GM23338 (cell line): ENCODE measurements at regions not wholly inside any gene's neighbourhood (a gene's known extent, or its start where the extent isn't known, plus 50 kb on each side); places are given as distances from the start of the nearest gene placed in this dataset.

Experiments
- ATAC-seq: fragments of 200-7000 bp; cut with Tn5 transposase; 3 replicates; pipeline ENCODE4 v1.9.1; 2020
- DNase-seq: peaks from one replicate; pipeline ENCODE4 v3.0.0-alpha.2; 2015; ENCODE audit warnings: low spot score
- H2AFZ ChIP-seq: fragments of 200-600 bp; sonication (generic); 2 replicates; pipeline ENCODE4 v1.8.0; 2016; ENCODE audit warnings: antibody characterized with exemption, mild to moderate bottlenecking, moderate library complexity
- H3F3A ChIP-seq: fragments of 200-600 bp; sonication (generic); replicated peaks from 2 replicates; pipeline ENCODE4 v1.8.0; 2017; ENCODE audit warnings: antibody characterized with exemption, mixed run types, low read depth
- H3K27ac ChIP-seq: fragments of 200-600 bp; sonication (generic); 2 replicates; pipeline ENCODE4 v1.6.1; 2016; ENCODE audit warnings: low read depth
- H3K27me3 ChIP-seq: fragments of 200-600 bp; sonication (generic); 2 replicates; pipeline ENCODE4 v1.8.0; 2016; ENCODE audit warnings: mild to moderate bottlenecking, mixed run types, moderate library complexity; ENCODE audit not compliant: insufficient read depth
- H3K36me3 ChIP-seq: fragments of 200-600 bp; sonication (generic); 2 replicates; pipeline ENCODE4 v1.8.0; 2016; ENCODE audit warnings: mild to moderate bottlenecking; ENCODE audit not compliant: insufficient read depth
- H3K4me1 ChIP-seq: fragments of 200-600 bp; sonication (generic); 2 replicates; pipeline ENCODE4 v1.8.0; 2016; ENCODE audit warnings: mild to moderate bottlenecking, moderate library complexity; ENCODE audit not compliant: insufficient read depth
- H3K4me2 ChIP-seq: fragments of 200-600 bp; sonication (generic); 2 replicates; pipeline ENCODE4 v1.7.1; 2017; ENCODE audit warnings: mixed run types
- H3K4me3 ChIP-seq: fragments of 200-600 bp; sonication (generic); 2 replicates; pipeline ENCODE4 v1.6.1; 2016; ENCODE audit warnings: mixed run types
- H3K79me2 ChIP-seq: fragments of 200-600 bp; sonication (generic); replicated peaks from 2 replicates; pipeline ENCODE4 v1.8.0; 2017; ENCODE audit warnings: mild to moderate bottlenecking; ENCODE audit not compliant: insufficient read depth
- H3K9me2 ChIP-seq: fragments of 200-600 bp; sonication (generic); 2 replicates; pipeline ENCODE4 v1.8.0; 2017; ENCODE audit not compliant: insufficient read depth
- H4K20me1 ChIP-seq: fragments of 200-600 bp; sonication (generic); replicated peaks from 2 replicates; pipeline ENCODE4 v1.8.0; 2017; ENCODE audit warnings: mild to moderate bottlenecking; ENCODE audit not compliant: insufficient read depth
- H3K27ac Mint-ChIP-seq: 2 replicates; pipeline ENCODE4 v1.8.0; 2020; ENCODE audit warnings: inconsistent platforms, mild to moderate bottlenecking, moderate library complexity, mixed read lengths
- H3K27me3 Mint-ChIP-seq: 3 replicates; pipeline ENCODE4 v1.8.0; 2022; ENCODE audit warnings: low read depth, mild to moderate bottlenecking, moderate library complexity, mixed read lengths, inconsistent platforms; ENCODE audit not compliant: insufficient read depth, poor library complexity
- H3K36me3 Mint-ChIP-seq: 3 replicates; pipeline ENCODE4 v1.8.0; 2021; ENCODE audit warnings: low read depth, mild to moderate bottlenecking, inconsistent platforms, moderate library complexity, mixed read lengths
- H3K4me1 Mint-ChIP-seq: 3 replicates; pipeline ENCODE4 v1.8.0; 2020; ENCODE audit warnings: mild to moderate bottlenecking, inconsistent platforms, mixed read lengths
- H3K4me3 Mint-ChIP-seq: 3 replicates; pipeline ENCODE4 v1.8.0; 2021; ENCODE audit warnings: moderate library complexity, mild to moderate bottlenecking, inconsistent platforms, mixed read lengths
- H3K9me3 Mint-ChIP-seq: 3 replicates; pipeline ENCODE4 v1.8.0; 2020; ENCODE audit warnings: moderate library complexity, mild to moderate bottlenecking, inconsistent platforms, mixed read lengths
- CREB1 ChIP-seq: fragments of 250-450 bp; sonication (Bioruptor Pico); IDR thresholded peaks from 2 replicates; pipeline ENCODE4 v1.5.0; 2020; ENCODE audit warnings: low read depth, mild to moderate bottlenecking, moderate library complexity
- EZH2 ChIP-seq: fragments of 200-600 bp; sonication (generic); IDR thresholded peaks from one replicate; pipeline ENCODE4 v1.8.0; 2017; ENCODE audit warnings: antibody characterized with exemption, mild to moderate bottlenecking, low read depth; ENCODE audit not compliant: unreplicated experiment
- EZH2phosphoT487 ChIP-seq: fragments of 200-600 bp; sonication (generic); IDR thresholded peaks from one replicate; pipeline ENCODE4 v1.8.1; 2018; ENCODE audit warnings: antibody characterized with exemption; ENCODE audit not compliant: unreplicated experiment
- JUNB ChIP-seq: IDR thresholded peaks from one replicate; pipeline ENCODE4 v1.6.1; 2016; ENCODE audit warnings: antibody characterized with exemption; ENCODE audit not compliant: unreplicated experiment
- NANOG ChIP-seq: IDR thresholded peaks from 2 replicates; pipeline ENCODE4 v1.6.1; 2016; ENCODE audit warnings: antibody characterized with exemption, borderline replicate concordance
- POLR2AphosphoS5 ChIP-seq: IDR thresholded peaks from 2 replicates; pipeline ENCODE4 v1.6.1; 2016; ENCODE audit warnings: antibody characterized with exemption, low read depth
- STAT1 ChIP-seq: IDR thresholded peaks from one replicate; pipeline ENCODE4 v1.6.1; 2016; ENCODE audit warnings: antibody characterized with exemption; ENCODE audit not compliant: unreplicated experiment
- ZNF114 ChIP-seq: fragments of 250-450 bp; sonication (Bioruptor Pico); IDR thresholded peaks from 2 replicates; pipeline ENCODE4 v1.5.0; 2020; ENCODE audit warnings: mild to moderate bottlenecking, moderate library complexity
- ZNF331 ChIP-seq: fragments of 250-450 bp; sonication (Bioruptor Pico); IDR thresholded peaks from 2 replicates; pipeline ENCODE4 v1.5.0; 2020; ENCODE audit warnings: low read depth, mild to moderate bottlenecking, moderate library complexity
- TF ChIP-seq, protein P1 (sequence below), 2 experiments: fragments of 200-600 bp in 1 of 2; sonication (generic) in 1 of 2; conservative IDR thresholded peaks; 2 replicates each; pipeline versions ENCODE4 v1.5.1 to v1.6.1; 2016 to 2017; ENCODE audit warnings: antibody characterized with exemption in 2 of 2, low read depth in 2 of 2, mild to moderate bottlenecking in 2 of 2, moderate library complexity in 1 of 2
- TF ChIP-seq, protein P2 (sequence below): fragments of 250-450 bp; sonication (Bioruptor Pico); IDR thresholded peaks from 2 replicates; pipeline ENCODE4 v1.5.0; 2020; ENCODE audit warnings: mild to moderate bottlenecking, moderate library complexity
- TF ChIP-seq, protein P3 (sequence below): IDR thresholded peaks from one replicate; pipeline ENCODE4 v1.6.1; 2018; ENCODE audit warnings: antibody characterized with exemption; ENCODE audit not compliant: unreplicated experiment
- TF ChIP-seq, protein P4 (sequence below): IDR thresholded peaks from 2 replicates; pipeline ENCODE4 v1.6.1; 2016; ENCODE audit warnings: antibody characterized with exemption

DNA sequence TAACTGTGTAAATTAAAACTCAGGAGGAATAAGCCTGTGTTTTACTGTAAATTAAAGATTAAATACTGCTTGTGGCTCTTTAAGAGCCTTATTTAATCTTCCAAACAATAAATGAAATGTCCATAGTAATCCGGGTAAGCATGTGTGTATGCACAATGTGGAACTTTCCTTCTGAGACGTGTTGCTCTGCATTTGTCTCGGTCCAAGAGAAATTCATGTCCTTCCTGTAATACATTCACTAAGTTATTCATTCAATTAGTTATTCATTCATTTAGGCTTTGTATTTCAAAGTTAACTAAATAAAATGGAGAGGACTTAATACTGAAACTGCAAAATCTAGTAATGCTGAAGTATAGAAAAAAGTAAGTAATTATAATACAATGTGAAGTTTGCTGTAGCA lies 2728.8 kb downstream of the PCDH7 start:
- no peaks in the 10 kb centered on the region for H3K36me3 ChIP-seq
- H3K4me1 Mint-ChIP-seq = peaks cover 13% of the 10 kb centered on the region; the same call in 2 of the 3 replicates
- H3K9me2 ChIP-seq = no peaks in the 10 kb centered on the region
- no peak for DNase-seq
- no peaks in the 10 kb centered on the region for H3K9me3 Mint-ChIP-seq
- no peak for ATAC-seq
- no peak overlapping the region for H2AFZ ChIP-seq
- peaks cover 14% of the 10 kb centered on the region for H3K4me1 ChIP-seq
- no peak overlapping the region for H3K4me2 ChIP-seq
- H4K20me1 ChIP-seq = no peaks in the 10 kb centered on the region
- no peaks in the 10 kb centered on the region for H3F3A ChIP-seq
- H3K79me2 ChIP-seq = no peaks in the 10 kb centered on the region
- TF ChIP-seq EZH2 = no peak
- no peak for TF ChIP-seq ZNF331 (CRISPR knock-in tag)
- TF ChIP-seq EZH2phosphoT487 = no peak
- TF ChIP-seq, protein P1, sequence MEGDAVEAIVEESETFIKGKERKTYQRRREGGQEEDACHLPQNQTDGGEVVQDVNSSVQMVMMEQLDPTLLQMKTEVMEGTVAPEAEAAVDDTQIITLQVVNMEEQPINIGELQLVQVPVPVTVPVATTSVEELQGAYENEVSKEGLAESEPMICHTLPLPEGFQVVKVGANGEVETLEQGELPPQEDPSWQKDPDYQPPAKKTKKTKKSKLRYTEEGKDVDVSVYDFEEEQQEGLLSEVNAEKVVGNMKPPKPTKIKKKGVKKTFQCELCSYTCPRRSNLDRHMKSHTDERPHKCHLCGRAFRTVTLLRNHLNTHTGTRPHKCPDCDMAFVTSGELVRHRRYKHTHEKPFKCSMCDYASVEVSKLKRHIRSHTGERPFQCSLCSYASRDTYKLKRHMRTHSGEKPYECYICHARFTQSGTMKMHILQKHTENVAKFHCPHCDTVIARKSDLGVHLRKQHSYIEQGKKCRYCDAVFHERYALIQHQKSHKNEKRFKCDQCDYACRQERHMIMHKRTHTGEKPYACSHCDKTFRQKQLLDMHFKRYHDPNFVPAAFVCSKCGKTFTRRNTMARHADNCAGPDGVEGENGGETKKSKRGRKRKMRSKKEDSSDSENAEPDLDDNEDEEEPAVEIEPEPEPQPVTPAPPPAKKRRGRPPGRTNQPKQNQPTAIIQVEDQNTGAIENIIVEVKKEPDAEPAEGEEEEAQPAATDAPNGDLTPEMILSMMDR (conservative IDR thresholded peaks at IDR 0.05; ENCODE audit: low read depth in 2 of 2) = no peak
- TF ChIP-seq NANOG = no peak
- TF ChIP-seq CREB1 (CRISPR knock-in tag) = no peak
- no peak for TF ChIP-seq JUNB
- TF ChIP-seq, protein P2, sequence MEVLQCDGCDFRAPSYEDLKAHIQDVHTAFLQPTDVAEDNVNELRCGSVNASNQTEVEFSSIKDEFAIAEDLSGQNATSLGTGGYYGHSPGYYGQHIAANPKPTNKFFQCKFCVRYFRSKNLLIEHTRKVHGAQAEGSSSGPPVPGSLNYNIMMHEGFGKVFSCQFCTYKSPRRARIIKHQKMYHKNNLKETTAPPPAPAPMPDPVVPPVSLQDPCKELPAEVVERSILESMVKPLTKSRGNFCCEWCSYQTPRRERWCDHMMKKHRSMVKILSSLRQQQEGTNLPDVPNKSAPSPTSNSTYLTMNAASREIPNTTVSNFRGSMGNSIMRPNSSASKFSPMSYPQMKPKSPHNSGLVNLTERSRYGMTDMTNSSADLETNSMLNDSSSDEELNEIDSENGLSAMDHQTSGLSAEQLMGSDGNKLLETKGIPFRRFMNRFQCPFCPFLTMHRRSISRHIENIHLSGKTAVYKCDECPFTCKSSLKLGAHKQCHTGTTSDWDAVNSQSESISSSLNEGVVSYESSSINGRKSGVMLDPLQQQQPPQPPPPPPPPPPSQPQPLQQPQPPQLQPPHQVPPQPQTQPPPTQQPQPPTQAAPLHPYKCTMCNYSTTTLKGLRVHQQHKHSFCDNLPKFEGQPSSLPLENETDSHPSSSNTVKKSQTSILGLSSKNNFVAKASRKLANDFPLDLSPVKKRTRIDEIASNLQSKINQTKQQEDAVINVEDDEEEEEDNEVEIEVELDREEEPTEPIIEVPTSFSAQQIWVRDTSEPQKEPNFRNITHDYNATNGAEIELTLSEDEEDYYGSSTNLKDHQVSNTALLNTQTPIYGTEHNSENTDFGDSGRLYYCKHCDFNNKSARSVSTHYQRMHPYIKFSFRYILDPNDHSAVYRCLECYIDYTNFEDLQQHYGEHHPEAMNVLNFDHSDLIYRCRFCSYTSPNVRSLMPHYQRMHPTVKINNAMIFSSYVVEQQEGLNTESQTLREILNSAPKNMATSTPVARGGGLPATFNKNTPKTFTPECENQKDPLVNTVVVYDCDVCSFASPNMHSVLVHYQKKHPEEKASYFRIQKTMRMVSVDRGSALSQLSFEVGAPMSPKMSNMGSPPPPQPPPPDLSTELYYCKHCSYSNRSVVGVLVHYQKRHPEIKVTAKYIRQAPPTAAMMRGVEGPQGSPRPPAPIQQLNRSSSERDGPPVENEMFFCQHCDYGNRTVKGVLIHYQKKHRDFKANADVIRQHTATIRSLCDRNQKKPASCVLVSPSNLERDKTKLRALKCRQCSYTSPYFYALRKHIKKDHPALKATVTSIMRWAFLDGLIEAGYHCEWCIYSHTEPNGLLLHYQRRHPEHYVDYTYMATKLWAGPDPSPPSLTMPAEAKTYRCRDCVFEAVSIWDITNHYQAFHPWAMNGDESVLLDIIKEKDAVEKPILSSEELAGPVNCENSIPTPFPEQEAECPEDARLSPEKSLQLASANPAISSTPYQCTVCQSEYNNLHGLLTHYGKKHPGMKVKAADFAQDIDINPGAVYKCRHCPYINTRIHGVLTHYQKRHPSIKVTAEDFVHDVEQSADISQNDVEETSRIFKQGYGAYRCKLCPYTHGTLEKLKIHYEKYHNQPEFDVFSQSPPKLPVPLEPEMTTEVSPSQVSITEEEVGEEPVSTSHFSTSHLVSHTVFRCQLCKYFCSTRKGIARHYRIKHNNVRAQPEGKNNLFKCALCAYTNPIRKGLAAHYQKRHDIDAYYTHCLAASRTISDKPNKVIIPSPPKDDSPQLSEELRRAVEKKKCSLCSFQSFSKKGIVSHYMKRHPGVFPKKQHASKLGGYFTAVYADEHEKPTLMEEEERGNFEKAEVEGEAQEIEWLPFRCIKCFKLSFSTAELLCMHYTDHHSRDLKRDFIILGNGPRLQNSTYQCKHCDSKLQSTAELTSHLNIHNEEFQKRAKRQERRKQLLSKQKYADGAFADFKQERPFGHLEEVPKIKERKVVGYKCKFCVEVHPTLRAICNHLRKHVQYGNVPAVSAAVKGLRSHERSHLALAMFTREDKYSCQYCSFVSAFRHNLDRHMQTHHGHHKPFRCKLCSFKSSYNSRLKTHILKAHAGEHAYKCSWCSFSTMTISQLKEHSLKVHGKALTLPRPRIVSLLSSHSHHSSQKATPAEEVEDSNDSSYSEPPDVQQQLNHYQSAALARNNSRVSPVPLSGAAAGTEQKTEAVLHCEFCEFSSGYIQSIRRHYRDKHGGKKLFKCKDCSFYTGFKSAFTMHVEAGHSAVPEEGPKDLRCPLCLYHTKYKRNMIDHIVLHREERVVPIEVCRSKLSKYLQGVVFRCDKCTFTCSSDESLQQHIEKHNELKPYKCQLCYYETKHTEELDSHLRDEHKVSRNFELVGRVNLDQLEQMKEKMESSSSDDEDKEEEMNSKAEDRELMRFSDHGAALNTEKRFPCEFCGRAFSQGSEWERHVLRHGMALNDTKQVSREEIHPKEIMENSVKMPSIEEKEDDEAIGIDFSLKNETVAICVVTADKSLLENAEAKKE (CRISPR knock-in tag) = no peak
- TF ChIP-seq, protein P3, sequence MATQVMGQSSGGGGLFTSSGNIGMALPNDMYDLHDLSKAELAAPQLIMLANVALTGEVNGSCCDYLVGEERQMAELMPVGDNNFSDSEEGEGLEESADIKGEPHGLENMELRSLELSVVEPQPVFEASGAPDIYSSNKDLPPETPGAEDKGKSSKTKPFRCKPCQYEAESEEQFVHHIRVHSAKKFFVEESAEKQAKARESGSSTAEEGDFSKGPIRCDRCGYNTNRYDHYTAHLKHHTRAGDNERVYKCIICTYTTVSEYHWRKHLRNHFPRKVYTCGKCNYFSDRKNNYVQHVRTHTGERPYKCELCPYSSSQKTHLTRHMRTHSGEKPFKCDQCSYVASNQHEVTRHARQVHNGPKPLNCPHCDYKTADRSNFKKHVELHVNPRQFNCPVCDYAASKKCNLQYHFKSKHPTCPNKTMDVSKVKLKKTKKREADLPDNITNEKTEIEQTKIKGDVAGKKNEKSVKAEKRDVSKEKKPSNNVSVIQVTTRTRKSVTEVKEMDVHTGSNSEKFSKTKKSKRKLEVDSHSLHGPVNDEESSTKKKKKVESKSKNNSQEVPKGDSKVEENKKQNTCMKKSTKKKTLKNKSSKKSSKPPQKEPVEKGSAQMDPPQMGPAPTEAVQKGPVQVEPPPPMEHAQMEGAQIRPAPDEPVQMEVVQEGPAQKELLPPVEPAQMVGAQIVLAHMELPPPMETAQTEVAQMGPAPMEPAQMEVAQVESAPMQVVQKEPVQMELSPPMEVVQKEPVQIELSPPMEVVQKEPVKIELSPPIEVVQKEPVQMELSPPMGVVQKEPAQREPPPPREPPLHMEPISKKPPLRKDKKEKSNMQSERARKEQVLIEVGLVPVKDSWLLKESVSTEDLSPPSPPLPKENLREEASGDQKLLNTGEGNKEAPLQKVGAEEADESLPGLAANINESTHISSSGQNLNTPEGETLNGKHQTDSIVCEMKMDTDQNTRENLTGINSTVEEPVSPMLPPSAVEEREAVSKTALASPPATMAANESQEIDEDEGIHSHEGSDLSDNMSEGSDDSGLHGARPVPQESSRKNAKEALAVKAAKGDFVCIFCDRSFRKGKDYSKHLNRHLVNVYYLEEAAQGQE = no peak
- TF ChIP-seq, protein P4, sequence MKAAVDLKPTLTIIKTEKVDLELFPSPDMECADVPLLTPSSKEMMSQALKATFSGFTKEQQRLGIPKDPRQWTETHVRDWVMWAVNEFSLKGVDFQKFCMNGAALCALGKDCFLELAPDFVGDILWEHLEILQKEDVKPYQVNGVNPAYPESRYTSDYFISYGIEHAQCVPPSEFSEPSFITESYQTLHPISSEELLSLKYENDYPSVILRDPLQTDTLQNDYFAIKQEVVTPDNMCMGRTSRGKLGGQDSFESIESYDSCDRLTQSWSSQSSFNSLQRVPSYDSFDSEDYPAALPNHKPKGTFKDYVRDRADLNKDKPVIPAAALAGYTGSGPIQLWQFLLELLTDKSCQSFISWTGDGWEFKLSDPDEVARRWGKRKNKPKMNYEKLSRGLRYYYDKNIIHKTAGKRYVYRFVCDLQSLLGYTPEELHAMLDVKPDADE = no peak
- no peak for TF ChIP-seq STAT1
- TF ChIP-seq POLR2AphosphoS5 = no peak
- no peak for TF ChIP-seq ZNF114 (CRISPR knock-in tag)
- H3K27ac Mint-ChIP-seq = no peak overlapping the region
- no peak overlapping the region for H3K27ac ChIP-seq
- H3K4me3 Mint-ChIP-seq = no peak overlapping the region
- no peaks in the 10 kb centered on the region for H3K27me3 Mint-ChIP-seq
- H3K4me3 ChIP-seq = no peak overlapping the region
- H3K27me3 ChIP-seq = no peaks in the 10 kb centered on the region
- H3K36me3 Mint-ChIP-seq = no peaks in the 10 kb centered on the region; the same call in 2 of the 3 replicates
